ENCODE measurements at regions not wholly inside any gene's neighbourhood (a gene's known extent, or its start where the extent isn't known, plus 50 kb on each side); places are given as distances from the start of the nearest gene placed in this dataset.

DNA sequence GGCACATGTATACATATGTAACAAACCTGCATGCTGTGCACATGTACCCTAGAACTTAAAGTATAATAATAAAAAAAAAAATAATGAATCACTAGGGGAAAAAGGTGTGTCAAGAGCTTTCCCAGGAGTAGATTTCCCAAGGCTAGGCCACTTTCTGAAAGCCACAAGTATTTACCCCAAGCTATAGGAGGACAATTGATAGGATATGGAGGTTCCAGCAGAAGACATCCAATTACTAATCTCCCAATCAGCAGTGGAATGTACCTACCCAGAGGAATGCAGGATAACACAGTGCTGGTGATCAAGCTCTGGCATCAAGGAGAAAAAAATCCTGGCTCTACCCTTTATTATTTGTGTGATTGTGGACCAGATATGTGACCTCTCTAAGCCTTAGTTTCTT, 562.7 kb downstream of the RFPL4B start:
- dilution Hi-C loops (cut with MboI; ENCODE audit: extremely low pct_ligation_motif_present, low sequenced_read_pairs), result no loop called here
- ChIA-PET POLR2A (no interaction called here), CTCF (no interaction called here)
- peaks cover 12% of the 10 kb centered on the region for H3K4me1 ChIP-seq (ENCODE audit: control insufficient read depth, extremely low read depth, insufficient read depth, low read length)
- FAIRE-seq (no peak), DNase-seq (ENCODE audit: low read depth, low spot score) (no peak)
- no peak for TF ChIP-seq EZH2 (IDR thresholded peaks at IDR 0.05; ENCODE audit: borderline replicate concordance, low read depth, low read length, severe bottlenecking)
- TF ChIP-seq GATA2 (IDR thresholded peaks at IDR 0.05; ENCODE audit: insufficient read depth, insufficient read length, low read depth, low read length), result no peak
- no peak for TF ChIP-seq POLR2AphosphoS5 (IDR thresholded peaks at IDR 0.05; ENCODE audit: insufficient read depth, low read depth, low read length)
- TF ChIP-seq, protein P1, sequence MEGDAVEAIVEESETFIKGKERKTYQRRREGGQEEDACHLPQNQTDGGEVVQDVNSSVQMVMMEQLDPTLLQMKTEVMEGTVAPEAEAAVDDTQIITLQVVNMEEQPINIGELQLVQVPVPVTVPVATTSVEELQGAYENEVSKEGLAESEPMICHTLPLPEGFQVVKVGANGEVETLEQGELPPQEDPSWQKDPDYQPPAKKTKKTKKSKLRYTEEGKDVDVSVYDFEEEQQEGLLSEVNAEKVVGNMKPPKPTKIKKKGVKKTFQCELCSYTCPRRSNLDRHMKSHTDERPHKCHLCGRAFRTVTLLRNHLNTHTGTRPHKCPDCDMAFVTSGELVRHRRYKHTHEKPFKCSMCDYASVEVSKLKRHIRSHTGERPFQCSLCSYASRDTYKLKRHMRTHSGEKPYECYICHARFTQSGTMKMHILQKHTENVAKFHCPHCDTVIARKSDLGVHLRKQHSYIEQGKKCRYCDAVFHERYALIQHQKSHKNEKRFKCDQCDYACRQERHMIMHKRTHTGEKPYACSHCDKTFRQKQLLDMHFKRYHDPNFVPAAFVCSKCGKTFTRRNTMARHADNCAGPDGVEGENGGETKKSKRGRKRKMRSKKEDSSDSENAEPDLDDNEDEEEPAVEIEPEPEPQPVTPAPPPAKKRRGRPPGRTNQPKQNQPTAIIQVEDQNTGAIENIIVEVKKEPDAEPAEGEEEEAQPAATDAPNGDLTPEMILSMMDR (IDR thresholded peaks at IDR 0.05; ENCODE audit: extremely low read depth in 1 of 2, insufficient read depth in 1 of 2, low read depth in 1 of 2, low read length in 2 of 2), result no peak
- TF ChIP-seq FOS (IDR thresholded peaks at IDR 0.05; ENCODE audit: borderline replicate concordance, insufficient read depth, low read length), result no peak
- TF ChIP-seq JUN (IDR thresholded peaks at IDR 0.05; ENCODE audit: borderline replicate concordance, insufficient read depth, insufficient read length, low read depth), result no peak
- no peak for TF ChIP-seq MYC (IDR thresholded peaks at IDR 0.05; ENCODE audit: low read depth, low read length)
- TF ChIP-seq, protein P2, sequence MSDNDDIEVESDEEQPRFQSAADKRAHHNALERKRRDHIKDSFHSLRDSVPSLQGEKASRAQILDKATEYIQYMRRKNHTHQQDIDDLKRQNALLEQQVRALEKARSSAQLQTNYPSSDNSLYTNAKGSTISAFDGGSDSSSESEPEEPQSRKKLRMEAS (IDR thresholded peaks at IDR 0.05; ENCODE audit: insufficient read depth, insufficient read length), result no peak
- TF ChIP-seq POLR2A (IDR thresholded peaks at IDR 0.05; ENCODE audit: low read depth, low read length), result no peak
- H4K20me1 ChIP-seq (replicated peaks; ENCODE audit: control insufficient read depth, extremely low read depth, insufficient read depth, low read length), result no peaks in the 10 kb centered on the region
- no peak overlapping the region for H3K4me2 ChIP-seq (ENCODE audit: insufficient read depth, low read length)
- no peaks in the 10 kb centered on the region for H3K9me1 ChIP-seq (replicated peaks; ENCODE audit: control insufficient read depth, extremely low read depth, insufficient read depth, low read length)
- no peaks in the 10 kb centered on the region for H3K27me3 ChIP-seq (ENCODE audit: control insufficient read depth in 2 of 2, insufficient read depth in 2 of 2, low read length in 2 of 2)
- no peaks in the 10 kb centered on the region for H3K9me3 ChIP-seq (replicated peaks; ENCODE audit: control insufficient read depth, insufficient read depth, low read length)
- H3K9ac ChIP-seq (replicated peaks; ENCODE audit: extremely low read depth, insufficient read depth, low read length), result no peak overlapping the region
- H2AFZ ChIP-seq (ENCODE audit: low read depth, low read length), result no peak overlapping the region
- no peaks in the 10 kb centered on the region for H3K36me3 ChIP-seq (ENCODE audit: control insufficient read depth in 2 of 2, extremely low read depth in 1 of 2, insufficient read depth in 2 of 2, low read length in 2 of 2)
- no TSS peak for BruUV-seq (replicated peaks)
- intact Hi-C loops (cut with micrococcal nuclease), result no loop called here
- no peak overlapping the region for H3K4me3 ChIP-seq (replicated peaks in 1 of 3; ENCODE audit: insufficient read depth in 1 of 3, low read depth in 1 of 3, low read length in 3 of 3)
- no peak overlapping the region for H3K27ac ChIP-seq (ENCODE audit: insufficient read depth, low read depth, low read length)
- H3K79me2 ChIP-seq (ENCODE audit: control insufficient read depth, insufficient read depth, low read length), result no peaks in the 10 kb centered on the region

Measured in endothelial cell of umbilical vein (primary cell).